Renal cortical epithelial cell (primary cell): ENCODE measurements at regions not wholly inside any gene's neighbourhood (a gene's known extent, or its start where the extent isn't known, plus 50 kb on each side); places are given as distances from the start of the nearest gene placed in this dataset.
"Not testable (repeated sequence)": the region's sequence is repeated elsewhere in the genome, so short reads cannot be mapped to it uniquely, and the experiment has no call there.

Source experiments
- DNase-seq: peaks from one replicate; pipeline ENCODE4 v3.0.0-alpha.2; 2011; ENCODE audit warnings: low read depth

DNA sequence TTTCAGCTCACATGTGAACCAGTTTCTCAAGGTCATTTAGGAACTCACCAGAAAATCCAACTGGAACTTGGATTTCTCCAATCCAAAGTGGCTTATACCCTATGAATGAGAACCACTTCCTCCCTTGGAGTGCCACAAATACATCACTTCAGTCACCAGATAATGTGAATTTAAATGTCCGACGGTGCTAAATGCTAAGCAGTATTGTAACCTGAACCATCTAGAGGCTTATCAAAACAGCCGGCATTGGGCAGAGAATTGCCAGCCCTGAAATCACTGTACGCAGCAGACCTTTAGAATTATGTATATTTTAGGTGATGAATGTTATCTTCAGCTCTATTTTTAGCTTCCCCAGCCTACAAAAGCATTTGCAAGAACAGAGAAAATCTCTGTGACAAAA lies 76.8 kb upstream of the COX20 start:
- DNase-seq, result no peak

DNA sequence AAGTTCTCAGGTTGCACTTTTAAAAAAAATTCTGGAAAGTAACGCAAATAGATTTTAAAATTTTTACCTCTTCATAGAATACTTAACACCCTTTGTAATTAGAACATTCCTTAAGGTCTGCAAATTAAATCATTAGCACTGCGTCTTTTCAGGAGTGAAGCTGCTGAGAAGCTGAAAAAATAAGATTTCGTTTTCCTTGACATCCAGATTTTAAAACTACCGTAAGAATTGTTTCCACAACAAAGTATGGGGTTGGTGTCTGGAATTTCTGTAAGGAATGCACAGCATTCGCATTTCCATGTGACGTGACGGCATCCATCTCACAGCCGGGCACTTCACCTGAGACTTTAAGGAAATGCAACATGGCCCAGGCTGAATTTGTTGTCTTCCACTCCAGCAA lies 76.3 kb upstream of the COX20 start:
- DNase-seq, result no peak

- DNase-seq, result no peak
Measured at GRCh38 chr1:244760471-244760870, 75.0 kb upstream of the COX20 start.

GRCh38 chr1:244761279-244761678 lies 74.2 kb upstream of the COX20 start:
- no peak for DNase-seq

GRCh38 chr1:244762629-244763028 lies 72.8 kb upstream of the COX20 start:
- no peak for DNase-seq

- no peak for DNase-seq
Measured at GRCh38 chr1:244768186-244768585, 67.3 kb upstream of the COX20 start.

GRCh38 chr1:244768804-244769203 lies 66.7 kb upstream of the COX20 start:
- DNase-seq, result no peak

- DNase-seq, result not testable (repeated sequence)
Measured at GRCh38 chr1:244770556-244770955, 64.9 kb upstream of the COX20 start.

- no peak for DNase-seq
Measured at GRCh38 chr1:244773513-244773912, 61.9 kb upstream of the COX20 start.

DNA sequence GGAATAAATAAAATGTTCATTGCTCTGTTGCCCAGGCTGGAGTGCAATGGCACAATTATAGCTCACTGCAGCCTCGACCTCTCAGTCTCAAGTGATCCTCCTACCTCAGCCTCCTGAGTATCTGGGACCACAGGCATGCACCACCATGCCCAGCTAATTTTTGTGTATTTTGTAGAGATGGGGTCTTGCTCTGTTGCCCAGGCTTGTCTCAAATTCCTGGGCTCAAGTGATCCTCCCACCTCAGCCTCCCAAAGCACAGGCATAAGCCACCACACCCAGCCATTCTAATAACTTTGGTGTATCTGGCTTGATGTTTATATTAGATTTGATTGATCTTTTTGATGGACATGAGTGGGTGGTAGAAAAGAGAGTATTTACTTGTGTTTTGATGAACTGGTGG lies 58.7 kb upstream of the COX20 start:
- not testable (repeated sequence) for DNase-seq

- peak; percentile 93 for DNase-seq
Measured at GRCh38 chr1:244778344-244778743, 57.1 kb upstream of the COX20 start.

- peak; percentile 33 for DNase-seq
Measured at GRCh38 chr1:244779410-244779809, 56.0 kb upstream of the COX20 start.

DNA sequence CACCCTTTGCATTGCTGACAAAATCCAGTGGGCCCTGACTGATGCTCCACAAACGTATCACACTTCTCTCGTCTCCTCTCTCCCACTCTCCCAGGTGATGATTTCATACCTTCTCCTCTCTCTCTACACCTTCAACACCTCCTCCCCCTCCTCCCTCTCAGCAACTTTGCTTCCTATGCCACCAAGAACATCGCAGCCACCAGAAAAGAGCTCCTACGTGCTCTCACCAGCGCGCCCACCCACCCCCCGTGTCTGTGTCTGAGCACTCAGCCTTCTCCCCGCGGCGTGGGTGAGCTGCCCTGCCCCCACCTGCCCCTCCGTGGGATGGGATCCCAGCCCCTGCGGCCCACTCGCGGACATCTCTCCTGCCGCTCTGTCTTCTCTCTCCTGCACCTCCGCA lies 55.1 kb upstream of the COX20 start:
- DNase-seq, result no peak

- DNase-seq, result no peak
Measured at GRCh38 chr1:244782056-244782455, 53.4 kb upstream of the COX20 start.

- no peak for DNase-seq
Measured at GRCh38 chr1:244783138-244783537, 52.3 kb upstream of the COX20 start.
